ENCODE measurements at regions not wholly inside any gene's neighbourhood (a gene's known extent, or its start where the extent isn't known, plus 50 kb on each side); places are given as distances from the start of the nearest gene placed in this dataset.

DNA sequence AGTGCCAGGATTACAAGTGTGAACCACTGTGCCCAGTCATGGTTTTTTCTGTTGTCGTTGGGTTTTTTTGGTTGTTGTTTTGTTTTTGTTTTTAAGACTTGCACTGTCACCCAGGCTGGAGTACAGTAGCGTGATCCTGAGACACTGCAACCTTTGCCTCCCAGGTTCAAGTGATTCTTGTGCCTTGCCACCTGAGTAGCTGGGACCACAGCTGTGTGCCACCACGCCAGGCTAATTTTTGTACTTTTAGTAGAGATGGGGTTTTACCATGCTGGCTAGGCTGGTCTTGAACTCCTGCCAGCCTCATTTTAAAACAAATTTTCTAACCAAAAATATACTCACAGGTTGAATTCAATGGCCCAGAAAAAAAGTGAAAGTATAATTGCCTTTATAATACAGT, 174.1 kb downstream of the AHR start:
- TF ChIP-seq, protein P1, sequence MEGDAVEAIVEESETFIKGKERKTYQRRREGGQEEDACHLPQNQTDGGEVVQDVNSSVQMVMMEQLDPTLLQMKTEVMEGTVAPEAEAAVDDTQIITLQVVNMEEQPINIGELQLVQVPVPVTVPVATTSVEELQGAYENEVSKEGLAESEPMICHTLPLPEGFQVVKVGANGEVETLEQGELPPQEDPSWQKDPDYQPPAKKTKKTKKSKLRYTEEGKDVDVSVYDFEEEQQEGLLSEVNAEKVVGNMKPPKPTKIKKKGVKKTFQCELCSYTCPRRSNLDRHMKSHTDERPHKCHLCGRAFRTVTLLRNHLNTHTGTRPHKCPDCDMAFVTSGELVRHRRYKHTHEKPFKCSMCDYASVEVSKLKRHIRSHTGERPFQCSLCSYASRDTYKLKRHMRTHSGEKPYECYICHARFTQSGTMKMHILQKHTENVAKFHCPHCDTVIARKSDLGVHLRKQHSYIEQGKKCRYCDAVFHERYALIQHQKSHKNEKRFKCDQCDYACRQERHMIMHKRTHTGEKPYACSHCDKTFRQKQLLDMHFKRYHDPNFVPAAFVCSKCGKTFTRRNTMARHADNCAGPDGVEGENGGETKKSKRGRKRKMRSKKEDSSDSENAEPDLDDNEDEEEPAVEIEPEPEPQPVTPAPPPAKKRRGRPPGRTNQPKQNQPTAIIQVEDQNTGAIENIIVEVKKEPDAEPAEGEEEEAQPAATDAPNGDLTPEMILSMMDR (IDR thresholded peaks at IDR 0.05 in 4 of 5, conservative IDR thresholded peaks at IDR 0.05 in 1 of 5) = no peak
- no peak for TF ChIP-seq POLR2A (IDR thresholded peaks at IDR 0.05)
